ENCODE measurements at regions not wholly inside any gene's neighbourhood (a gene's known extent, or its start where the extent isn't known, plus 50 kb on each side); places are given as distances from the start of the nearest gene placed in this dataset.

DNA sequence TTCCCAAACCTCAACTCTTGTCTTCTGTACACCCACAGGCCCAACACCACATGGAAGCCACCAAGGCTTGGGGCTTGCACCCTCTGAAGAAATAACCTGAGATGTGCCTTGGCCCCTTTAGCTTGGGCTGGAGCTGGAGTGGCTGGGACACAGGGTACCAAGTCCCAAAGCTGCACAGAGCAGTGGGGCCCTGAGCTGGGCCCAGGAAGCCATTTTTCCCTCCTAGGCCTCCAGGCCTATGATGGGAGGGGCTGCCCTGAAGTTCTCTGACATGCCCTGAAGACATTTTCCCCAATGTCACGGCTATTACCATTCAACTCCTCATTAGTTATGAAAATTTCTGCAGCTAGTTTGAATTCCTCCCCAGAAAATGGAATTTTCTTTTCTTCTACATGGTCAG lies 163.2 kb upstream of the ARID1B start:
- H3K9me2 ChIP-seq (ENCODE audit: insufficient read depth, low read length), result no peaks in the 10 kb centered on the region
- no peaks in the 10 kb centered on the region for H3K79me2 ChIP-seq (replicated peaks; ENCODE audit: insufficient read depth, low read length)
- H2AFZ ChIP-seq (ENCODE audit: low read depth, low read length), result no peak overlapping the region
- H3K4me3 ChIP-seq (ENCODE audit: low read length), result no peak overlapping the region
- H4K20me1 ChIP-seq (ENCODE audit: insufficient read depth), result no peaks in the 10 kb centered on the region
- H3F3A ChIP-seq (ENCODE audit: insufficient read depth, low read length, poor library complexity, severe bottlenecking), result no peaks in the 10 kb centered on the region
- H3K9me3 ChIP-seq (ENCODE audit: low read length), result no peaks in the 10 kb centered on the region
- H3K9ac ChIP-seq (ENCODE audit: low read length), result no peak overlapping the region
- no peaks in the 10 kb centered on the region for H3K36me3 ChIP-seq (ENCODE audit: insufficient read depth, low read length)
- H3K4me2 ChIP-seq (ENCODE audit: low read length), result no peak overlapping the region
- H3K27ac ChIP-seq (ENCODE audit: low read length), result no peak overlapping the region
- no peak for TF ChIP-seq TAF1 (IDR thresholded peaks at IDR 0.05; ENCODE audit: low read depth)
- TF ChIP-seq, protein P1, sequence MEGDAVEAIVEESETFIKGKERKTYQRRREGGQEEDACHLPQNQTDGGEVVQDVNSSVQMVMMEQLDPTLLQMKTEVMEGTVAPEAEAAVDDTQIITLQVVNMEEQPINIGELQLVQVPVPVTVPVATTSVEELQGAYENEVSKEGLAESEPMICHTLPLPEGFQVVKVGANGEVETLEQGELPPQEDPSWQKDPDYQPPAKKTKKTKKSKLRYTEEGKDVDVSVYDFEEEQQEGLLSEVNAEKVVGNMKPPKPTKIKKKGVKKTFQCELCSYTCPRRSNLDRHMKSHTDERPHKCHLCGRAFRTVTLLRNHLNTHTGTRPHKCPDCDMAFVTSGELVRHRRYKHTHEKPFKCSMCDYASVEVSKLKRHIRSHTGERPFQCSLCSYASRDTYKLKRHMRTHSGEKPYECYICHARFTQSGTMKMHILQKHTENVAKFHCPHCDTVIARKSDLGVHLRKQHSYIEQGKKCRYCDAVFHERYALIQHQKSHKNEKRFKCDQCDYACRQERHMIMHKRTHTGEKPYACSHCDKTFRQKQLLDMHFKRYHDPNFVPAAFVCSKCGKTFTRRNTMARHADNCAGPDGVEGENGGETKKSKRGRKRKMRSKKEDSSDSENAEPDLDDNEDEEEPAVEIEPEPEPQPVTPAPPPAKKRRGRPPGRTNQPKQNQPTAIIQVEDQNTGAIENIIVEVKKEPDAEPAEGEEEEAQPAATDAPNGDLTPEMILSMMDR (IDR thresholded peaks at IDR 0.05; ENCODE audit: poor library complexity, severe bottlenecking), result no peak
- no peaks in the 10 kb centered on the region for H3K27me3 ChIP-seq (ENCODE audit: insufficient read depth, low read depth, low read length)

DNA sequence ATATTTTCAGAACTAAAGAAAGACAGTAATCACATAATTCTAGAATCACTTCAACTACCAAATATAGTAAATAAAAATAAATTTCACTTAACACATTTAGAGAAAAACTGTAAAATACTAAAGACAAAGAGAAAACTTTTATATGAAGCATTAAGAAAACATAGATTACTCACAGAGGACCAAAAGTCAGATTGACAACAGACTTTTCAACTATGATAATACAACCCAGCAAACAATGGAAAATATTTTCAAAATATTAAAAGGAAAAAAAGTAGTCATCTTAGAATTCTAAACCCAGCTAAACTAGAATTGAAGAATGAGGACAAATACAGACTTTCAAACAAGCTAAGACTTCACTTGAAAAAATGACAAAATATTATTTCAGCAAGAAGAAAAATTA lies 164.8 kb upstream of the ARID1B start:
- Histone ChIP-seq H4K20me1 (ENCODE audit: insufficient read depth) (no peaks in the 10 kb centered on the region), H3K9me3 (ENCODE audit: low read length) (no peaks in the 10 kb centered on the region), H3F3A (ENCODE audit: insufficient read depth, low read length, poor library complexity, severe bottlenecking) (no peaks in the 10 kb centered on the region), H3K36me3 (ENCODE audit: insufficient read depth, low read length) (no peaks in the 10 kb centered on the region), H3K27ac (ENCODE audit: low read length) (no peak overlapping the region), H3K79me2 (replicated peaks; ENCODE audit: insufficient read depth, low read length) (no peaks in the 10 kb centered on the region), H2AFZ (ENCODE audit: low read depth, low read length) (no peak overlapping the region), H3K27me3 (ENCODE audit: insufficient read depth, low read depth, low read length) (no peaks in the 10 kb centered on the region), H3K9me2 (ENCODE audit: insufficient read depth, low read length) (no peaks in the 10 kb centered on the region), H3K4me3 (ENCODE audit: low read length) (no peak overlapping the region), H3K9ac (ENCODE audit: low read length) (no peak overlapping the region), H3K4me2 (ENCODE audit: low read length) (no peak overlapping the region)
- TF ChIP-seq EZH2 (IDR thresholded peaks at IDR 0.05; ENCODE audit: borderline replicate concordance, insufficient read depth, low read length, poor library complexity, severe bottlenecking) (no peak), SMC3 (conservative IDR thresholded peaks at IDR 0.05; ENCODE audit: poor library complexity) (no peak), MXI1 (conservative IDR thresholded peaks at IDR 0.05; ENCODE audit: poor library complexity, severe bottlenecking) (no peak), POLR2AphosphoS5 (IDR thresholded peaks at IDR 0.05) (no peak), RAD21 (conservative IDR thresholded peaks at IDR 0.05) (no peak), EP300 (conservative IDR thresholded peaks at IDR 0.05; ENCODE audit: poor library complexity, severe bottlenecking) (no peak), TAF1 (IDR thresholded peaks at IDR 0.05; ENCODE audit: low read depth) (no peak), REST (IDR thresholded peaks at IDR 0.05; ENCODE audit: borderline replicate concordance) (no peak)
- TF ChIP-seq, protein P1 (IDR thresholded peaks at IDR 0.05; ENCODE audit: poor library complexity, severe bottlenecking), result no peak

Data from neural cell (in vitro differentiated cells).